ENCODE measurements at regions not wholly inside any gene's neighbourhood (a gene's known extent, or its start where the extent isn't known, plus 50 kb on each side); places are given as distances from the start of the nearest gene placed in this dataset.

DNA sequence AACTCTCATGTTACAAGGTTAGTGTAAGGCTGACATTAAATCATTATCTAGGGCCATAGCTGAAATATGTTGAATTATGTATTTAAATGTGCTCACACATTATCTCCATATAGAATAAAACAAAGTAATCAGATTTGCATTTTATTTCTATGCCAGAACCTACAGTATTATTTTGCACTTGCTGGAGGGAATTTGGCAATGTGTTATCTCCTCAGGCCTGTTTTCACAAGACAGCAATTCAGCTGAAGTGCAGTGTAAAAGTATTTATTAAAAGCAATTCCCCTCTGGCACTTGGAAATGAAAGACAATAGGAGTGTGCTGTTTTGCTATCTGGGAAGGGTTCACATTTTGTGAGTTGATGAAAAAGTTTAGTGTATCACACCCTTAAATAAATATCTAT lies 276.3 kb downstream of the DNAJB9 start:
- H3K4me3 ChIP-seq = no peak overlapping the region
- TF ChIP-seq, protein P1, sequence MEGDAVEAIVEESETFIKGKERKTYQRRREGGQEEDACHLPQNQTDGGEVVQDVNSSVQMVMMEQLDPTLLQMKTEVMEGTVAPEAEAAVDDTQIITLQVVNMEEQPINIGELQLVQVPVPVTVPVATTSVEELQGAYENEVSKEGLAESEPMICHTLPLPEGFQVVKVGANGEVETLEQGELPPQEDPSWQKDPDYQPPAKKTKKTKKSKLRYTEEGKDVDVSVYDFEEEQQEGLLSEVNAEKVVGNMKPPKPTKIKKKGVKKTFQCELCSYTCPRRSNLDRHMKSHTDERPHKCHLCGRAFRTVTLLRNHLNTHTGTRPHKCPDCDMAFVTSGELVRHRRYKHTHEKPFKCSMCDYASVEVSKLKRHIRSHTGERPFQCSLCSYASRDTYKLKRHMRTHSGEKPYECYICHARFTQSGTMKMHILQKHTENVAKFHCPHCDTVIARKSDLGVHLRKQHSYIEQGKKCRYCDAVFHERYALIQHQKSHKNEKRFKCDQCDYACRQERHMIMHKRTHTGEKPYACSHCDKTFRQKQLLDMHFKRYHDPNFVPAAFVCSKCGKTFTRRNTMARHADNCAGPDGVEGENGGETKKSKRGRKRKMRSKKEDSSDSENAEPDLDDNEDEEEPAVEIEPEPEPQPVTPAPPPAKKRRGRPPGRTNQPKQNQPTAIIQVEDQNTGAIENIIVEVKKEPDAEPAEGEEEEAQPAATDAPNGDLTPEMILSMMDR (IDR thresholded peaks at IDR 0.05) = no peak
- no peak overlapping the region for H3K27ac ChIP-seq
- intact Hi-C loops (cut with DNase I) = no loop called here
- H3K4me1 ChIP-seq = no peaks in the 10 kb centered on the region
- H3K9me3 ChIP-seq = no peaks in the 10 kb centered on the region
- DNase-seq (ENCODE audit: low spot score in 2 of 2) = no peak
- H3K36me3 ChIP-seq = no peaks in the 10 kb centered on the region
- H3K27me3 ChIP-seq = no peaks in the 10 kb centered on the region

DNA sequence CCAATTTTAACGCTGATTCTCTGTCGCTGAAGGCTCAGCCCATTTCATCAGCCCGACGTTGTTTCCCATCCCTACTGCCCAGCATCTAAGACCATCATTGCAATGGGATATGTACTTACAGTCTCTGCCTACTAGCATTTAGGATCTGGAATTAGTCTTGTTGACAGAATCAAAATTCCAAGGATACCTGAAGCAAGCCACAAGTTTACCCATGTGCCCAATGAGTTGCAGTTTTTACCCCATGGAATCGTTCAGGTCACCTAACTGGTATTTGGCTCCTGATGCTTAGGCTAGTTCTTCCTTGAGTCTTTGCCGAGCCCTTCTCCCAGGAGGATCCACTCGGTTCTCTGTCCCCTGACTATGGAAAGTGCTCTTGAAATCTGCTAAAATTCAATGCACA lies 276.8 kb downstream of the DNAJB9 start:
- TF ChIP-seq, protein P1 (IDR thresholded peaks at IDR 0.05) = no peak
- H3K4me1 ChIP-seq = no peaks in the 10 kb centered on the region
- H3K4me3 ChIP-seq = no peak overlapping the region
- intact Hi-C loops (cut with DNase I) = no loop called here
- no peak overlapping the region for H3K27ac ChIP-seq
- H3K27me3 ChIP-seq = no peaks in the 10 kb centered on the region
- DNase-seq (ENCODE audit: low spot score in 2 of 2) = no peak
- H3K36me3 ChIP-seq = no peaks in the 10 kb centered on the region
- no peaks in the 10 kb centered on the region for H3K9me3 ChIP-seq

DNA sequence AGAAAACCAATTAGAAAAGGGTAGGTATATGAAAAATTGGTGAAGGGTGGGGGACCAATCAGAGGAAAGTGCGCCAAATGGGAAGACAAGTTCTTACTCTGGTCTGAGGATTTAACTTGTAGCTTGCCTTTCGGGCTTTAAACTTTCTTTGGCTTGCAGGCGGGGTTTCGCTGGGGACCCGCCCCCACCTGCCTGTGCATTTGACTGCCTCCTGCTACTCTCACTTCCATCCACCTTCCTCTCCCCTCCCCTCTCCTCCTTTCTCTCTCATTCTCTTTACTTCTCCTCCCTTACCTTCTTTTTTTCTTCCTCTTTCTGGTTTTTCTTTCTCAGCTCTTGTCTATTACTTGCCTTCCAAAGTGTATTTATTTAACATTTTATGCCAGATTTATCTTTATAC lies 278.8 kb downstream of the DNAJB9 start:
- intact Hi-C loops (cut with DNase I) = no loop called here

DNA sequence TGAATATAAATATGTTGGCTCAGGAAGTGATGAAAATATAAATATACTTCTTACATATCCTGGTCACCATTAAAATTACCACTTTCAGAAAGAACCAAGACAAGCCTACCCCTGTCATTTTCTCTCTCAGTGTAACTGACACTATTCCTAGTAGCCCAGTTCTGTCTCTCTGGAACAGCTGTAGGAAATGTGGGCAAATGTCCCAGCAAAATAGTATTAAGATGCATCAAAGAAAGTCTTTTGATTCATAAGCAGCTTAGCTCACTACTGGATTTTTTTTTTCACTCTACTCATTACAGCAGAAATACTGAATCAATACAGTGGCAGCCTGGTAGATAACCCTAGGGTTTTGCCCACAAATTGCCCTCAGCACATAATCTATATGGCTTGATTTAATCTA lies 290.9 kb downstream of the DNAJB9 start:
- Histone ChIP-seq H3K4me1 (no peaks in the 10 kb centered on the region), H3K4me3 (no peak overlapping the region), H3K27ac (no peak overlapping the region), H3K27me3 (no peaks in the 10 kb centered on the region), H3K9me3 (no peaks in the 10 kb centered on the region), H3K36me3 (no peaks in the 10 kb centered on the region)
- intact Hi-C loops (cut with DNase I) = no loop called here
- DNase-seq (ENCODE audit: low spot score in 2 of 2) = no peak
- TF ChIP-seq, protein P1 (IDR thresholded peaks at IDR 0.05) = no peak

More for the DNA sequence above, 278.8 kb downstream of the DNAJB9 start:
- Histone ChIP-seq H3K9me3 (no peaks in the 10 kb centered on the region), H3K4me1 (no peaks in the 10 kb centered on the region), H3K27me3 (no peaks in the 10 kb centered on the region), H3K27ac (no peak overlapping the region), H3K4me3 (no peak overlapping the region), H3K36me3 (no peaks in the 10 kb centered on the region)
- no peak for DNase-seq (ENCODE audit: low spot score in 2 of 2)
- TF ChIP-seq, protein P1 (IDR thresholded peaks at IDR 0.05) = no peak

DNA sequence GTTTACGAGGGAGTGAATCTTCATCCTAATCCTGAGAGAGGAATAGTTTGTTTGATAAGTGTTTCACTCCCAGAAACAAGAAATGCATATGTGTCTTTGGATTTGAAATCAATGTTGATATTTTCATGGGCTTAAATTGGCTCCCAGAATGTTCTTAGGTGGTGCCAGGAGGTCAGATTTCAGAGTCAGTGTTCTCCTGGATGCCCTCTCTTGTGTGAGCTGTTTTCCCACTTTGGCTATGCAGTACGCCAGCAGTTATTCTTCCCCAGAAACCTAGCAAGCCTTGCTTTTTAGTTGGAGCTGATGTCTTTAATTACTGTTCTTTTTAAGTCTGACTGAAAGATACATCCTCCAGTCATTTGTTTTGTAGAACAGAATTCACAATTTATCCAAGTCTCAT lies 291.4 kb downstream of the DNAJB9 start:
- no peaks in the 10 kb centered on the region for H3K4me1 ChIP-seq
- TF ChIP-seq, protein P1 (IDR thresholded peaks at IDR 0.05) = no peak

DNA sequence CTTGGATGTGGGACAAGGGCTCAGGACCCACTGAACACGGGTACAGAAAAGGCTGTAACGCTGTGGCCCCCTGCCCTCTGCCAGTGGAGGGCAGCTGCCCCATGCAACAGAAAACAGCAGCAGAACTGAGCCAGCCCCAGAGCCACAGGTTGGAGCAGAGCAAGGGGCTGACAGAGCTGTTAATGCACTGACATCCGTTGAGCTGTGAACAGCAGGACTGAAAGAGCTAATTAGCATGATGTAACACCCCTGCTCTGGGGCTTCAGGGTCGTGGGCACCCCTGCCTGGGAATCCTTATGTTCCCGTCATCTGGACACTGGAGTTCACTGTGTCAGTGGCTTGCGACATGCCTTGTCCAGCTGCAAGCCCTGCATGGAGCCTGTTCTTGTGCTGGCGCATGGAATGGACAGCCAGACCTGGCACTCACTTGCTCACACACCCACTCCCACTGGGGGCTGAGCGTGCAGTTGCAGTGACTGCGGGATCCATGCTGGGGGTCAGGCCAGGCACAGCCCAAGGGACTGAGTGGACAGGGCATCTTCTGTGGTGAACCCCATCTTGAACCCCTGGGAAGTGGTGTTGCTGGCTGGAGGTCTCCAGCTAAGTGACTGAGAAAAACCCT lies 293.7 kb downstream of the DNAJB9 start:
- no peaks in the 10 kb centered on the region for H3K9me3 ChIP-seq
- H3K27me3 ChIP-seq = no peaks in the 10 kb centered on the region
- no peaks in the 10 kb centered on the region for H3K4me1 ChIP-seq
- H3K36me3 ChIP-seq = no peaks in the 10 kb centered on the region
- intact Hi-C loops (cut with DNase I) = no loop called here
- TF ChIP-seq, protein P1 (IDR thresholded peaks at IDR 0.05) = no peak
- H3K4me3 ChIP-seq = no peak overlapping the region
- no peak for DNase-seq (ENCODE audit: low spot score in 2 of 2)
- H3K27ac ChIP-seq = no peak overlapping the region

More for the DNA sequence above, 291.4 kb downstream of the DNAJB9 start:
- no peak overlapping the region for H3K4me3 ChIP-seq
- H3K27me3 ChIP-seq = no peaks in the 10 kb centered on the region
- H3K9me3 ChIP-seq = no peaks in the 10 kb centered on the region
- intact Hi-C loops (cut with DNase I) = no loop called here
- H3K27ac ChIP-seq = no peak overlapping the region
- DNase-seq (ENCODE audit: low spot score in 2 of 2) = no peak
- H3K36me3 ChIP-seq = no peaks in the 10 kb centered on the region

Measured in ascending aorta (tissue), 2 donors.